HG02870 (cell line): ENCODE measurements at regions not wholly inside any gene's neighbourhood (a gene's known extent, or its start where the extent isn't known, plus 50 kb on each side); places are given as distances from the start of the nearest gene placed in this dataset.

Experiments used
- ATAC-seq: cut with Tn5 transposase; IDR thresholded peaks from one replicate; pipeline ENCODE4 v1.9.1; 2021; ENCODE audit warnings: mild to moderate bottlenecking, moderate library complexity; ENCODE audit not compliant: unreplicated experiment

GRCh38 chr2:146143971-146144370, 1624.1 kb upstream of the ZEB2 start:
- ATAC-seq: no peak

DNA sequence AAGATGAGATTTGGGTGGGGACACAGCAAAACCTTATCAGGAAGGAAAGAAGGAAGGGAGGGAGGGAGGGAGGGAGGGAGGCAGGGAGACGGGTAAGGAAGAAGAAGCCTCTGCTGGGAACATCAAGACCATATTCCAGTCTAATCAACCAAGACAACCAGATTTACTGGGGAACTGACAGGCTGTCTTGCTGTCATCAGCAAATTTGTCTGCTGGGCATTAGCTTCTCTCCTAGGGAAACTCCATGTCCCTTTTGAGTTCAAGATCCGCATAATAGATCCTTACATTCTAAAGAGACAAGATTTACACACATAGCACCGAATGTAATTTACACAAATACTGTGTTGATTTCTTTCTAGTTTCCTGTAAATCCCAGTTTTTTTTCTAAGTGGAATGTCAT, 1618.9 kb upstream of the ZEB2 start:
- no peak for ATAC-seq

DNA sequence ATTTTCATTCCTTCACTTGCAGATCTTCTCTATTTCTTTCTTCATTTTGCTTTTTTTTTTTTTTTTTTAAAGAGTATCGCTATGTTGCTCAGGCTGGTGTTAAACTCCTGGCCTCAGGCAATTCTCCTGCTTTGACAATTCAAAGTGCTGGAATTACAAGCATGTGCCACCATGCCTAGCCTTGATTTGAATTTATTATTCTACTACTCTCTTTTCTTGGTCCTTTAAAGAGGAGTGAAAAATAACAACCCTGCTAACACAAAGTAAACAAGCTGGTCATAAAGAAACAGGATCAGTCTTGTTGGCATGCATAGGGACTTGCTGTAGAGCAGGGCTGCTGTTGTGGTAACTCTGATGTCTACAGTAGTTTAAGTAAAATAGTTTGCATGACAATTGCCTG, 1615.3 kb upstream of the ZEB2 start:
- ATAC-seq: no peak

- no peak for ATAC-seq
These were observed 1611.9 kb upstream of the ZEB2 start for GRCh38 chr2:146131785-146132184.

DNA sequence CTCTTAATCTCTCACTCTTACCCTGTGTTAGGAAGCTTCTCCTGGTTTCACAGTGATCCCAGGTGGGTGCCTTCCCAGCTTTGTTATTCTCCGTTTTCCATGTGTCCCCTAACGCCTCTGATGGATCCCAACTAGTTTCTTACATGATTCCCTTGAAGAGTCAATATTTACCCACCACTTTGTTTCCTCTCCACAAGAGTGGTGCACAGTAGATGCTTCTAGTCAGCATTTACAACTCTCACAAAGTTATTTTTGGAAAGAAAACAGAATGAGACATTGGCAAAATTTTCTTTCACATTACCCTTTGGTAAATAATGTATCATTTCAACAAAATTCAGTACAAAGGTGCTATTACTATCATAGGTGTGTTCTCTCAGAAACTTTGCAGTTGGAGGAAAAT, 1611.1 kb upstream of the ZEB2 start:
- ATAC-seq: no peak

GRCh38 chr2:146130290-146130689, 1610.4 kb upstream of the ZEB2 start:
- ATAC-seq: no peak

DNA sequence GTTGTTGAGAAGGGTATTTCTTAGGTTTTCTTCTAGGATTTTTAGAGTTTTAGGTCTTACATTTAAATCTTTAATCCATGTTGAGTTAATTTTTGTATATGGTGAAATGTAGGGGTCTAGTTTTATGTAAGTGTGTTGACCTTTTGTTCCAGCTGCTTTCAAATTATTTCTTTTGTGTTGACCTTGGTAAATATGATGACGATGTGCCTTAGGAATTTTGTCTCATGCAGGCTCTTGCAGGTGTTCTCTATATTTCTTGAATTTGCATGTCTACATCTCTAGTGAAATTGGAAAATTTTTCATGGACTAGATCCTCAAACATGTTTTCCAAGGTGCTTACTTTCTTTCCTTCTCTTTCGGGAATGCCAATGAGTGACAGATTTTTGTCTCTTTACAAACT, 1609.3 kb upstream of the ZEB2 start:
- ATAC-seq: no peak

DNA sequence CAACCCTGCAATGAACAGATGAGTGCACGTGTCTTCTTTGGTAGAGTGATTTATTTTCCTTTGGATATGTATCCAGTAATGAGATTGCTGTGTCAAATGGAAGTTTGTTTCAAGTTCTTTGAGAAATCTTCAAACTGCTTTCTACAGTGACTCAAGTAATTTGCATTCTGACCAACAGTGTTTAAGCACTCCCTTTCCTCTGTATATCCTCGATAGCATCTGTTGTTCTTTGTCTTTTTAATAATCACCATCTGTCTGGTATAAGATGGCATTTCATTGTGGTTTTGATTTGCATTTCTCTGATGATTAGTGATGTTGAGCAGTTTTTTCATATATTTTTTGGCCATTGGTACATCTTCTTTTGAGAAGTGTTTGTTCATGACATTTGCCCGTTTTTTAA, 1608.3 kb upstream of the ZEB2 start:
- no peak for ATAC-seq

GRCh38 chr2:146125551-146125950, 1605.6 kb upstream of the ZEB2 start:
- no peak for ATAC-seq

DNA sequence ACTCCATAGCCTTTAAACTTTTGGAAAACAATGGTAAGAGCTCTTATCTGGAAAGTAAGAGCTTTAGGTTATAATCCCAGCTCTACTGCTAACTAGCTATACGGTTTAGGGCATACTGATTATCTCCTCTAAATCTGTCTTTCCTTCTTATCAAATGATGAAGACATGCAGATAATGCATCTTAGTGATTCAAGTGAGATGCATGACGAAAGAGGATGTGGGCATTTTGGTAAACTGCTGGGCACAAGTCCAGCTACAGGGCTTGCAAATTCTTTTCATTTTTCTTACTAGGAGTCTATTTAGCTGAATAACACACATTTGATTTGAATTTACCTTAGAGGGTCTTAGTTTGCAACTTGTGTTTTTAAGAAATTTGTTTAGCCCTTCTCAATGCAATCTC, 1604.8 kb upstream of the ZEB2 start:
- ATAC-seq: no peak

- no peak for ATAC-seq
These were observed 1603.8 kb upstream of the ZEB2 start for GRCh38 chr2:146123714-146124113.

- no peak for ATAC-seq
These were observed 1603.3 kb upstream of the ZEB2 start for GRCh38 chr2:146123256-146123655.

- ATAC-seq: no peak
These were observed 1599.7 kb upstream of the ZEB2 start for GRCh38 chr2:146119586-146119985.

- ATAC-seq: no peak
These were observed 1589.1 kb upstream of the ZEB2 start for GRCh38 chr2:146108993-146109392.

DNA sequence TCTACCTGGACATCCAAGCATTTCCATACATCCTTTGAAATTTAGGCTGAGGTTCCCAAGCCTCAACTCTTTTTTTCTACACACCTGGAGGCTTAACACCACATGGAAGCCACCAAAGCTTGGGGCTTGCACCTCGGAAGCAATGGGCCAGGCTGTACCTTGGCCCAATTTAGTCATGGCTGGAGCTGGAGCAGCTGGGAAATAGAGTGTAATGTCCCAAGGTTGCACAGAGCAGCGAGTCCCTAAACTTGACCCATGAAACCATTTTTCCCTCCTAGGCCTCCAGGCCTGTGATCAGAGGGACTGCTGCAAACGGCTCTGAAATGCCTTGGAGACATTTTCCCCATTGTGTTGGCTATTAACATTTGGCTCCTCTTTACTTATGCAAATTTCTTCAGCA, 1574.3 kb upstream of the ZEB2 start:
- no peak for ATAC-seq

GRCh38 chr2:146081459-146081858, 1561.5 kb upstream of the ZEB2 start:
- no peak for ATAC-seq

- ATAC-seq: no peak
These were observed 1561.0 kb upstream of the ZEB2 start for GRCh38 chr2:146080925-146081324.

DNA sequence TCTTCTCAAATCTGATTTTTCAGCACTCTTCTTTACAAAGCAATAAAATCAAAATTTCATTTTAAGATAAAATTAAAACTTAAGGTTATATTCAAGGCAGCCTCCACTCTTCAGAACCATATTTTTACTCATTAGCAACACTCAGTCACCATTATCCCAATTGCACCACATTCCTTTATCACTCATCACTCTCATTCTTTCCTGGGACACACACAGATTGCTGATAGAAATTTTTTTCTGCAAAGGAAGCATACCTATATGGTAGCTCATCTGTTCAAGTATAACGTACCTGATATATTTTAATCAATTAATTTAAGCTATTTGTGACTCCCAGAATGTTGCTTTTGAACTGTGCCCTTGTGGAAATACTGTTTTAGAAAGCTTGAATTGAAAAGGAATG, 1559.3 kb upstream of the ZEB2 start:
- ATAC-seq: no peak

- no peak for ATAC-seq
These were observed 1557.2 kb upstream of the ZEB2 start for GRCh38 chr2:146077156-146077555.

DNA sequence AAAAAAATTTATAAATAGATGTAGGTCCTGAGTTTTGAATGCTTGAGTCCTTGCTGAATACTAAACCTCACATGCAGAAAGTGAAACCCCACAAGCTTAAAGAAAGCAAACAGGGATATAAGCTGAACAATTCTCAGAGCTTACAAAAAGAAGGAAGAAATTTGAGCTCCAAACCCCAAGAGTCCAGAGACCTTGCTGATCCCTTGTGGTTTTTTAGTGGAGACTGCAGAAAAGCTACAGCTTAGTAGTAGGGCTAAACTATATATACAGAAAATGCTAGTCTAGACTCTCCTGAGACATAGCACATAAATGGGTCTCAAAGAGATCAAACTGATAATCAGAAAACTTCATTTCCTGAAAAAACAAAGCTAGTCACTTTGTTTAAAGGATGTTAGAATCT, 1548.1 kb upstream of the ZEB2 start:
- ATAC-seq: no peak

GRCh38 chr2:146048141-146048540, 1528.2 kb upstream of the ZEB2 start:
- ATAC-seq: no peak

DNA sequence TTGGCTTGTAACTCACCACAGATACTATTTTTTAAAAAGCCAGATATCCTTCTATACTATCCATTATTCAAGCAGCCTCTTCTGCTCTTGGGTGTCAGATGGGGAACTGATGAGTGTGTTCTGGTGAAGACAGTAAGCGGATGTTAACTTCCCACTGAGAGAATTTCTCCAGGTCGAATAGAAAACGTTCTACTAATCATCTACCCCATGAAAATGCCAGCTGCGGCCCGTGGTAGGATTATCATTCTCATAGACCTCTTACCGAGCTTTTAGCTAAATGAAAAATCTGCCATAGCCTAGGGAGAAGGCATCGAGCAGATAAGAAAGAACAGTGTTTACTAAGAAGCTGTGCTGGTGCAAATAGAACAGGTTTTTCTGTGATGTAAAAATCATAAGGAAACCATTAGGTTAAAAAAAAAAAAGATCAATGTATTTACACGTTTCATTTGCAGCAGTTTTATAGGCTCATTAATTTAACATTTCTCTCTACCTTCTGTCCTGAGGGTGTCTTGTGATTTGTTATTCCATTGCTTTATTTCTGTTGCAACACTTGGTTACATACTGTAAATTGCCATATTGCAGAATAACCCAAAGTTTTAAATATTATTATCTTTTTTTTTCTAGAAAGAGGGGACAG, 1521.5 kb upstream of the ZEB2 start:
- ATAC-seq: no peak

GRCh38 chr2:146040051-146040450, 1520.1 kb upstream of the ZEB2 start:
- ATAC-seq: no peak

GRCh38 chr2:146038014-146038413, 1518.1 kb upstream of the ZEB2 start:
- ATAC-seq: no peak
